Adrenal gland (tissue), 9 donors: ENCODE measurements at regions not wholly inside any gene's neighbourhood (a gene's known extent, or its start where the extent isn't known, plus 50 kb on each side); places are given as distances from the start of the nearest gene placed in this dataset.

Source experiments
- DNase-seq, 7 donors: peaks; one replicate each; pipeline ENCODE4 v3.0.0-alpha.2; 2019 to 2020
- H3K27ac ChIP-seq, 5 donors: fragments of 200-600 bp; sonication (generic) in 4 of 5; 1 replicate in 3 of 5; 2 replicates in 2 of 5; pipeline versions ENCODE4 v1.5.1 to v1.8.0; 2016 to 2020; ENCODE audit warnings: mild to moderate bottlenecking in 1 of 5
- H3K27me3 ChIP-seq: fragments of 200-600 bp; 2 replicates; pipeline ENCODE4 v1.8.0; 2021
- H3K36me3 ChIP-seq, 2 donors: fragments of 200-600 bp; replicated peaks in 1 of 2; 1 replicate in 1 of 2; 2 replicates in 1 of 2; pipeline versions ENCODE4 v1.5.1 to v1.8.0; 2018 to 2022
- H3K4me1 ChIP-seq, 2 donors: fragments of 200-600 bp; replicated peaks in 1 of 2; 1 replicate in 1 of 2; 2 replicates in 1 of 2; pipeline versions ENCODE4 v1.5.1 to v1.8.0; 2018 to 2021
- H3K4me3 ChIP-seq, 4 donors: fragments of 200-600 bp; sonication (generic) in 3 of 4; one replicate each; pipeline ENCODE4 v1.5.1; 2016 to 2018
- H3K9me3 ChIP-seq, 3 donors: fragments of 200-600 bp; sonication (generic) in 1 of 3; replicated peaks in 1 of 3; 1 replicate in 2 of 3; 2 replicates in 1 of 3; pipeline versions ENCODE4 v1.5.1 to v1.8.0; 2016 to 2021
- CTCF ChIP-seq, 6 experiments: fragments of 450-650 bp in 4 of 6; fragments of 200-600 bp in 2 of 6; sonication (generic) in 1 of 6; IDR thresholded peaks; 1 replicate in 5 of 6; 2 replicates in 1 of 6; pipeline versions ENCODE4 v1.5.1 to v1.8.0; 2016 to 2021; ENCODE audit warnings: antibody characterized with exemption in 6 of 6, mild to moderate bottlenecking in 2 of 6, moderate library complexity in 1 of 6
- POLR2A ChIP-seq, 2 donors: fragments of 450-650 bp; IDR thresholded peaks; one replicate each; pipeline ENCODE4 v1.6.1; 2017; ENCODE audit warnings: antibody characterized with exemption in 2 of 2, mild to moderate bottlenecking in 2 of 2, moderate library complexity in 1 of 2
- WGBS, 4 donors: extraction: QIAGEN DNeasy Blood & Tissue Kit in 2 of 4; methylation state at CpG; one replicate each; pipeline versions ENCODE4 v1.1.5 to v1.1.7; 2013 to 2017; 5-methylcytosine and 5-hydroxymethylcytosine counted together
- intact Hi-C, 2 donors: fragments of 100-400 bp; cut with DNase I; formaldehyde crosslinking; loops; one replicate each; pipeline versions ENCODE4 v1.14.1 to v1.15.0; 2022 to 2023
- donor health status: healthy with polysubstance abuse.
- donor health status: Bipolar disorder and iron deficiency.
- donor health status: DM: yes; HTN: yes; CAD: no.
- donor health status: DM: no; HTN: no; CAD: no.
- donor health status: DM: no; HTN: no; CAD: no.

DNA sequence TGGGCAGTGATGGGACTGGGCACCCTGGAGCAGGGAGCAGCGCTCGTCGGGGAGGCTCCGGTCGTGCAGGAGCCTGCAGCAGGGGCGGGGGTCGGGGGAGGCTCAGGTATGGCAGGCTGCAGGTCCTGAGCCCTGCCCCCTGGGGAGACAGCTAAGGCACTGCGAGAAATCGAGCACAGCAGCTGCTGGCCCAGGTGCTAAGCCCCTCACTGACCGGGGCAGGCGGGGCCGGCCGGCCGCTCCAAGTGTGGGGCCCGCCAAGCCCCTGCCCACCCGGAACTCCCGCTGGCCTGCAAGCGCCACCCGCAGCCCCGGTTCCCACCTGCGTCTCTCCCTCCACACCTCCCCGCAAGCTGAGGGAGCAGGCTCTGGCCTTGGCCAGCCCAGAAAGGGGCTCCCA is 326.8 kb upstream of the TMTC1 start:
- no peak for TF ChIP-seq POLR2A (IDR thresholded peaks at IDR 0.05)
- no peak for TF ChIP-seq CTCF (IDR thresholded peaks at IDR 0.05)
- Histone ChIP-seq H3K4me3 (no peak overlapping the region), H3K27me3 (no peaks in the 10 kb centered on the region), H3K9me3 (no peaks in the 10 kb centered on the region), H3K36me3 (no peaks in the 10 kb centered on the region), H3K4me1 (no peaks in the 10 kb centered on the region), H3K27ac (no peak overlapping the region)
- WGBS, 4 donors, result 83 to 91% (median 87%) methylated on average over 6 to 22 of the region's 22 CpGs
- intact Hi-C loops, result no loop called here
- DNase-seq, result no peak

GRCh38 chr12:30108666-30109065 is 324.9 kb upstream of the TMTC1 start:
- TF ChIP-seq POLR2A (IDR thresholded peaks at IDR 0.05) (no peak), CTCF (IDR thresholded peaks at IDR 0.05) (no peak)
- no peaks in the 10 kb centered on the region for H3K27me3 ChIP-seq
- intact Hi-C loops, result no loop called here
- no peaks in the 10 kb centered on the region for H3K36me3 ChIP-seq
- H3K27ac ChIP-seq, result no peak overlapping the region
- 81 to 92% (median 86%) methylated on average over 2 of the region's 2 CpGs for WGBS, 4 donors
- H3K4me1 ChIP-seq, result no peaks in the 10 kb centered on the region
- no peaks in the 10 kb centered on the region for H3K9me3 ChIP-seq
- DNase-seq, result no peak
- no peak overlapping the region for H3K4me3 ChIP-seq

DNA sequence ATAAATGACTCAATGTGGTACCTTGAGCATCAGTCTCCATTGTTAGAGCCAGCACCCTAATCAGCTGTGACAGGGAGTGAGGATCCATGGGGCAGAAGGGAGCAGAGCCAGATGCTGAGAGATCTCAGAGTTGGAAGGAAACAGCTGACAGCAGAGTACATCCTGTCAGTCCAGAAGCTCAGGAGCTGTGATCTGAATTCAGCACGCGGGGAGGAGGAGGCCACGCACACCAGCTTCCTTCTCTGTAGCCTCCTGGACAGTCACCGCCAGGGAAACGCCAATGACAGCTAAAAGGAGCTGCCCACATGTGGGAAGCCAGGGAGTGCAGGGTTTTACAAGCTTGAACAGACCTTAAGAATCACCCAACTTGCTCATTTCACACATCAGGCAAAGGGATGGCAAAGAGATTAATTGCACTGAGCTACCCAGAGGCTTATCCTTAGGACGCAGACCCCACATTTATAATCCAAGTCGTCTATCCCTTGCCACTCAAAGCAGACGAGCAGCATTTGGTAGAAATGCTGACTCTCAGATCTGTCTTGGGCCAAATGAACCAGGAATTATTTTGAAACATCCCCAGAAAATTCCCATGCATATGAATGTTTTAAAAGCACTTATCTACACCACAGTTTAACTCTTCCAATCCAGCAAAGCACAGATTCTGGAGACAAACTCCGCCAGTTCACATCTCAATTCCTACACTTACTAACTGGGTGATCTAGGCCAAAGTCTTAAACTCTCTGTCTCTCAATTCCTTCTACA is 322.6 kb upstream of the TMTC1 start:
- Histone ChIP-seq H3K27me3 (no peaks in the 10 kb centered on the region), H3K4me1 (no peaks in the 10 kb centered on the region), H3K4me3 (no peak overlapping the region), H3K36me3 (no peaks in the 10 kb centered on the region), H3K27ac (no peak overlapping the region), H3K9me3 (no peaks in the 10 kb centered on the region)
- intact Hi-C loops, result no loop called here
- 41 to 58% (median 56%) methylated on average over 9 of the region's 9 CpGs for WGBS, 4 donors
- TF ChIP-seq POLR2A (IDR thresholded peaks at IDR 0.05), result no peak
- no peak for TF ChIP-seq CTCF (IDR thresholded peaks at IDR 0.05)
- no peak for DNase-seq

DNA sequence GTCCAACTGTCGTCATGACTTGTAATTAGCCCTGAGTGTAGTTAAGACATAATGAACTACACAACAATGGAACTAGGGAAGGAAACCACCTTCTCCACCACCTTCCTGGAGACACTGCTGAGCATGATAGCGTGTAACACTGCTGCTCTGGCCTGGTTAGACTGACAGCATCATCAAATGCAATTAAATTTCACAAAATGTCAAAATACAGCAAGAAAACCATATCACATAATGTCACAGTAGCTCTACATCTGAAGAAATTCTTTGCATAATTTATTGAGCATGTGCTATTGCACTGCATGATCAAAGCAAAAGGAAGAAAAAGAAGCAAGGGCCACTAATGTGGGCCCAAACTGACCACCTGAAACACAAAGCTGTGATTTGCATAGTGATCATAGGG is 321.8 kb upstream of the TMTC1 start:
- Histone ChIP-seq H3K4me3 (no peak overlapping the region), H3K27ac (no peak overlapping the region), H3K9me3 (no peaks in the 10 kb centered on the region), H3K4me1 (no peaks in the 10 kb centered on the region), H3K27me3 (no peaks in the 10 kb centered on the region), H3K36me3 (no peaks in the 10 kb centered on the region)
- intact Hi-C loops, result no loop called here
- no peak for DNase-seq
- 75 to 89% (median 75%) methylated on average over 2 of the region's 2 CpGs for WGBS, 4 donors
- no peak for TF ChIP-seq POLR2A (IDR thresholded peaks at IDR 0.05)
- TF ChIP-seq CTCF (IDR thresholded peaks at IDR 0.05), result no peak
